A673 (cell line): ENCODE measurements at regions not wholly inside any gene's neighbourhood (a gene's known extent, or its start where the extent isn't known, plus 50 kb on each side); places are given as distances from the start of the nearest gene placed in this dataset.

Experiments
- BruUV-seq: library from RNA; stranded (reverse); fragments of 400-500 nt; replicated peaks from 2 replicates; lab custom pipeline; 2021; lab: Mats Ljungman, UMichigan
- CTCF ChIA-PET: fragments of 300-600 bp; sonication (Branson Sonifier 250); formaldehyde crosslinking; loops from one replicate; lab custom pipeline; 2022; ENCODE audit warnings: antibody characterized with exemption; lab: Charles Lee
- POLR2A ChIA-PET: fragments of 300-600 bp; sonication (Branson Sonifier 250); formaldehyde crosslinking; loops from one replicate; lab custom pipeline; 2022; ENCODE audit warnings: antibody characterized with exemption; ENCODE audit not compliant: low non-redundant PET; lab: Charles Lee
- DNase-seq: peaks from one replicate; pipeline ENCODE4 v3.0.0-alpha.2; 2015; ENCODE audit warnings: low spot score
- H3K27ac ChIP-seq: fragments of 200-600 bp; sonication (generic); 2 replicates; pipeline ENCODE4 v1.5.1; 2016; ENCODE audit warnings: mixed run types, low read depth, mild to moderate bottlenecking, mixed read lengths, antibody characterized with exemption, low read length; ENCODE audit not compliant: poor library complexity, severe bottlenecking
- H3K27me3 ChIP-seq: fragments of 200-600 bp; sonication (generic); replicated peaks from 2 replicates; pipeline ENCODE4 v1.6.1; 2017; ENCODE audit warnings: mixed run types, low read depth, mild to moderate bottlenecking, mixed read lengths, antibody characterized with exemption, low read length; ENCODE audit not compliant: insufficient read depth, poor library complexity
- H3K36me3 ChIP-seq: fragments of 200-600 bp; sonication (generic); 2 replicates; pipeline ENCODE4 v1.6.1; 2016; ENCODE audit warnings: mixed run types, mild to moderate bottlenecking, mixed read lengths, antibody characterized with exemption, low read length; ENCODE audit not compliant: insufficient read depth, poor library complexity, severe bottlenecking
- H3K4me1 ChIP-seq: fragments of 200-600 bp; sonication (generic); 2 replicates; pipeline ENCODE4 v1.6.1; 2017; ENCODE audit warnings: mixed run types, mild to moderate bottlenecking, mixed read lengths, antibody characterized with exemption, low read length; ENCODE audit not compliant: insufficient read depth, poor library complexity, severe bottlenecking
- H3K4me3 ChIP-seq: fragments of 200-600 bp; sonication (generic); 2 replicates; pipeline ENCODE4 v1.5.1; 2016; ENCODE audit warnings: low read depth, mixed run types, mild to moderate bottlenecking, mixed read lengths, low read length; ENCODE audit not compliant: poor library complexity, severe bottlenecking
- H3K9me3 ChIP-seq: fragments of 200-600 bp; sonication (generic); 2 replicates; pipeline ENCODE4 v1.6.1; 2016; ENCODE audit warnings: mixed run types, low read depth, mild to moderate bottlenecking, mixed read lengths, antibody characterized with exemption, low read length; ENCODE audit not compliant: poor library complexity, severe bottlenecking
- CTCF ChIP-seq: fragments of 300-800, 200-600 bp; sonication (generic); conservative IDR thresholded peaks from 2 replicates; pipeline ENCODE4 v1.5.1; 2017; ENCODE audit warnings: low read depth, mild to moderate bottlenecking, antibody characterized with exemption, low read length, moderate library complexity, mixed read lengths
- EZH2 ChIP-seq: fragments of 200-600 bp; sonication (generic); IDR thresholded peaks from 2 replicates; pipeline ENCODE4 v1.6.1; 2017; ENCODE audit warnings: borderline replicate concordance, low read depth, mild to moderate bottlenecking, mixed read lengths, antibody characterized with exemption, low read length; ENCODE audit not compliant: poor library complexity, severe bottlenecking
- intact Hi-C: fragments of 100-400 bp; cut with micrococcal nuclease; formaldehyde crosslinking; loops from one replicate; pipeline ENCODE4 v1.10.0; 2022; ENCODE audit not compliant: unreplicated experiment

GRCh38 chr14:22265319-22266141 lies 323.5 kb downstream of the DAD1 start:
- peak; percentile 36 for DNase-seq
- no peaks in the 10 kb centered on the region for H3K27me3 ChIP-seq
- no peaks in the 10 kb centered on the region for H3K9me3 ChIP-seq
- POLR2A ChIA-PET, result no interaction called here
- no peak overlapping the region for H3K27ac ChIP-seq
- H3K4me1 ChIP-seq, result peaks cover 7% of the 10 kb centered on the region
- peak; percentile 49 for TF ChIP-seq CTCF
- TF ChIP-seq EZH2, result no peak
- CTCF ChIA-PET, result no interaction called here
- H3K4me3 ChIP-seq, result no peak overlapping the region
- no TSS peak for BruUV-seq
- H3K36me3 ChIP-seq, result no peaks in the 10 kb centered on the region
- intact Hi-C loops, result no loop called here

- Histone ChIP-seq H3K9me3 (no peaks in the 10 kb centered on the region), H3K27me3 (no peaks in the 10 kb centered on the region), H3K36me3 (no peaks in the 10 kb centered on the region), H3K4me1 (peaks cover 7% of the 10 kb centered on the region), H3K4me3 (no peak overlapping the region), H3K27ac (no peak overlapping the region)
- ChIA-PET POLR2A (interaction anchor here (0.7 kb wide), 1 partner anchor 284 kb away, joined by 8 read pairs; no protein-coding TSS in a partner anchor), CTCF (no interaction called here)
- TF ChIP-seq EZH2, result no peak
- no peak for TF ChIP-seq CTCF
- DNase-seq, result no peak
- intact Hi-C loops, result no loop called here
- no TSS peak for BruUV-seq
Measured at GRCh38 chr14:22264759-22265158, 324.3 kb downstream of the DAD1 start.

- Histone ChIP-seq H3K27ac (no peak overlapping the region), H3K4me1 (peaks cover 7% of the 10 kb centered on the region), H3K9me3 (no peaks in the 10 kb centered on the region), H3K27me3 (no peaks in the 10 kb centered on the region), H3K36me3 (no peaks in the 10 kb centered on the region), H3K4me3 (no peak overlapping the region)
- TF ChIP-seq CTCF (no peak), EZH2 (no peak)
- ChIA-PET CTCF (interaction anchor here (0.6 kb wide), 2 partner anchors 82 to 334 kb away, joined by 5 read pairs; partner anchors contain the start of gene ABHD4), POLR2A (no interaction called here)
- intact Hi-C loops, result no loop called here
- DNase-seq, result no peak
- no TSS peak for BruUV-seq
Measured at GRCh38 chr14:22263961-22264360, 325.1 kb downstream of the DAD1 start.
